ENCODE measurements at regions not wholly inside any gene's neighbourhood (a gene's known extent, or its start where the extent isn't known, plus 50 kb on each side); places are given as distances from the start of the nearest gene placed in this dataset.
"Not testable (repeated sequence)": the region's sequence is repeated elsewhere in the genome, so short reads cannot be mapped to it uniquely, and the experiment has no call there.

GRCh38 chr17:71625330-71625729 lies 495.5 kb upstream of the SOX9 start:
- no peak for DNase-seq

GRCh38 chr17:71628306-71628705 lies 492.5 kb upstream of the SOX9 start:
- no peak for DNase-seq

GRCh38 chr17:71631483-71631882 lies 489.3 kb upstream of the SOX9 start:
- DNase-seq, result no peak

GRCh38 chr17:71632328-71632727 lies 488.5 kb upstream of the SOX9 start:
- peak; percentile 35 for DNase-seq

GRCh38 chr17:71633391-71633849 lies 487.4 kb upstream of the SOX9 start:
- no peak for DNase-seq

GRCh38 chr17:71634376-71634775 lies 486.4 kb upstream of the SOX9 start:
- no peak for DNase-seq

- no peak for DNase-seq
These were observed 485.6 kb upstream of the SOX9 start for GRCh38 chr17:71635187-71635586.

GRCh38 chr17:71636644-71637043 lies 484.2 kb upstream of the SOX9 start:
- DNase-seq, result no peak

GRCh38 chr17:71638668-71639067 lies 482.2 kb upstream of the SOX9 start:
- DNase-seq, result no peak

- DNase-seq, result no peak
These were observed 481.0 kb upstream of the SOX9 start for GRCh38 chr17:71639865-71640264.

GRCh38 chr17:71646890-71647289 lies 473.9 kb upstream of the SOX9 start:
- not testable (repeated sequence) for DNase-seq

- not testable (repeated sequence) for DNase-seq
These were observed 472.5 kb upstream of the SOX9 start for GRCh38 chr17:71648342-71648741.

- DNase-seq, result no peak
These were observed 470.9 kb upstream of the SOX9 start for GRCh38 chr17:71649941-71650350.

GRCh38 chr17:71655542-71655941 lies 465.3 kb upstream of the SOX9 start:
- no peak for DNase-seq

GRCh38 chr17:71656964-71657858 lies 463.6 kb upstream of the SOX9 start:
- no peak for DNase-seq

- no peak for DNase-seq
These were observed 461.8 kb upstream of the SOX9 start for GRCh38 chr17:71658996-71659395.

GRCh38 chr17:71664861-71665260 lies 456.0 kb upstream of the SOX9 start:
- no peak for DNase-seq

GRCh38 chr17:71666047-71666446 lies 454.8 kb upstream of the SOX9 start:
- no peak for DNase-seq

GRCh38 chr17:71667661-71668060 lies 453.2 kb upstream of the SOX9 start:
- no peak for DNase-seq

- no peak for DNase-seq
These were observed 452.0 kb upstream of the SOX9 start for GRCh38 chr17:71668807-71669206.

- peak; percentile 17 for DNase-seq
These were observed 443.4 kb upstream of the SOX9 start for GRCh38 chr17:71677439-71677838.

- DNase-seq, result no peak
These were observed 441.0 kb upstream of the SOX9 start for GRCh38 chr17:71679832-71680231.

GRCh38 chr17:71681427-71682173 lies 439.2 kb upstream of the SOX9 start:
- DNase-seq, result no peak

Measured in right lung (tissue), 2 donors.